GM23338 (cell line): ENCODE measurements at regions not wholly inside any gene's neighbourhood (a gene's known extent, or its start where the extent isn't known, plus 50 kb on each side); places are given as distances from the start of the nearest gene placed in this dataset.

ENCODE experiments used
- ATAC-seq: fragments of 200-7000 bp; cut with Tn5 transposase; 3 replicates; pipeline ENCODE4 v1.9.1; 2020
- DNase-seq: peaks from one replicate; pipeline ENCODE4 v3.0.0-alpha.2; 2015; ENCODE audit warnings: low spot score
- H2AFZ ChIP-seq: fragments of 200-600 bp; sonication (generic); 2 replicates; pipeline ENCODE4 v1.8.0; 2016; ENCODE audit warnings: antibody characterized with exemption, mild to moderate bottlenecking, moderate library complexity
- H3F3A ChIP-seq: fragments of 200-600 bp; sonication (generic); replicated peaks from 2 replicates; pipeline ENCODE4 v1.8.0; 2017; ENCODE audit warnings: antibody characterized with exemption, mixed run types, low read depth
- H3K27ac ChIP-seq: fragments of 200-600 bp; sonication (generic); 2 replicates; pipeline ENCODE4 v1.6.1; 2016; ENCODE audit warnings: low read depth
- H3K27me3 ChIP-seq: fragments of 200-600 bp; sonication (generic); 2 replicates; pipeline ENCODE4 v1.8.0; 2016; ENCODE audit warnings: mild to moderate bottlenecking, mixed run types, moderate library complexity; ENCODE audit not compliant: insufficient read depth
- H3K36me3 ChIP-seq: fragments of 200-600 bp; sonication (generic); 2 replicates; pipeline ENCODE4 v1.8.0; 2016; ENCODE audit warnings: mild to moderate bottlenecking; ENCODE audit not compliant: insufficient read depth
- H3K4me1 ChIP-seq: fragments of 200-600 bp; sonication (generic); 2 replicates; pipeline ENCODE4 v1.8.0; 2016; ENCODE audit warnings: mild to moderate bottlenecking, moderate library complexity; ENCODE audit not compliant: insufficient read depth
- H3K4me2 ChIP-seq: fragments of 200-600 bp; sonication (generic); 2 replicates; pipeline ENCODE4 v1.7.1; 2017; ENCODE audit warnings: mixed run types
- H3K4me3 ChIP-seq: fragments of 200-600 bp; sonication (generic); 2 replicates; pipeline ENCODE4 v1.6.1; 2016; ENCODE audit warnings: mixed run types
- H3K79me2 ChIP-seq: fragments of 200-600 bp; sonication (generic); replicated peaks from 2 replicates; pipeline ENCODE4 v1.8.0; 2017; ENCODE audit warnings: mild to moderate bottlenecking; ENCODE audit not compliant: insufficient read depth
- H3K9me2 ChIP-seq: fragments of 200-600 bp; sonication (generic); 2 replicates; pipeline ENCODE4 v1.8.0; 2017; ENCODE audit not compliant: insufficient read depth
- H4K20me1 ChIP-seq: fragments of 200-600 bp; sonication (generic); replicated peaks from 2 replicates; pipeline ENCODE4 v1.8.0; 2017; ENCODE audit warnings: mild to moderate bottlenecking; ENCODE audit not compliant: insufficient read depth
- H3K27ac Mint-ChIP-seq: 2 replicates; pipeline ENCODE4 v1.8.0; 2020; ENCODE audit warnings: inconsistent platforms, mild to moderate bottlenecking, moderate library complexity, mixed read lengths
- H3K27me3 Mint-ChIP-seq: 3 replicates; pipeline ENCODE4 v1.8.0; 2022; ENCODE audit warnings: low read depth, mild to moderate bottlenecking, moderate library complexity, mixed read lengths, inconsistent platforms; ENCODE audit not compliant: insufficient read depth, poor library complexity
- H3K36me3 Mint-ChIP-seq: 3 replicates; pipeline ENCODE4 v1.8.0; 2021; ENCODE audit warnings: low read depth, mild to moderate bottlenecking, inconsistent platforms, moderate library complexity, mixed read lengths
- H3K4me1 Mint-ChIP-seq: 3 replicates; pipeline ENCODE4 v1.8.0; 2020; ENCODE audit warnings: mild to moderate bottlenecking, inconsistent platforms, mixed read lengths
- H3K4me3 Mint-ChIP-seq: 3 replicates; pipeline ENCODE4 v1.8.0; 2021; ENCODE audit warnings: moderate library complexity, mild to moderate bottlenecking, inconsistent platforms, mixed read lengths
- H3K9me3 Mint-ChIP-seq: 3 replicates; pipeline ENCODE4 v1.8.0; 2020; ENCODE audit warnings: moderate library complexity, mild to moderate bottlenecking, inconsistent platforms, mixed read lengths
- EZH2 ChIP-seq: fragments of 200-600 bp; sonication (generic); IDR thresholded peaks from one replicate; pipeline ENCODE4 v1.8.0; 2017; ENCODE audit warnings: antibody characterized with exemption, mild to moderate bottlenecking, low read depth; ENCODE audit not compliant: unreplicated experiment
- JUNB ChIP-seq: IDR thresholded peaks from one replicate; pipeline ENCODE4 v1.6.1; 2016; ENCODE audit warnings: antibody characterized with exemption; ENCODE audit not compliant: unreplicated experiment
- NANOG ChIP-seq: IDR thresholded peaks from 2 replicates; pipeline ENCODE4 v1.6.1; 2016; ENCODE audit warnings: antibody characterized with exemption, borderline replicate concordance
- POLR2AphosphoS5 ChIP-seq: IDR thresholded peaks from 2 replicates; pipeline ENCODE4 v1.6.1; 2016; ENCODE audit warnings: antibody characterized with exemption, low read depth
- STAT1 ChIP-seq: IDR thresholded peaks from one replicate; pipeline ENCODE4 v1.6.1; 2016; ENCODE audit warnings: antibody characterized with exemption; ENCODE audit not compliant: unreplicated experiment
- ZNF331 ChIP-seq: fragments of 250-450 bp; sonication (Bioruptor Pico); IDR thresholded peaks from 2 replicates; pipeline ENCODE4 v1.5.0; 2020; ENCODE audit warnings: low read depth, mild to moderate bottlenecking, moderate library complexity
- ZNF462 ChIP-seq: fragments of 250-450 bp; sonication (Bioruptor Pico); IDR thresholded peaks from 2 replicates; pipeline ENCODE4 v1.5.0; 2020; ENCODE audit warnings: mild to moderate bottlenecking, moderate library complexity

GRCh38 chr5:96203761-96204160 lies 229.3 kb downstream of the PCSK1 start (continued):
- TF ChIP-seq ZNF462 (CRISPR knock-in tag), result no peak

GRCh38 chr5:96201503-96201902 lies 231.5 kb downstream of the PCSK1 start:
- no peaks in the 10 kb centered on the region for H3K9me2 ChIP-seq
- no peak for DNase-seq
- H3K79me2 ChIP-seq, result no peaks in the 10 kb centered on the region
- TF ChIP-seq EZH2 (no peak), ZNF331 (no peak), STAT1 (no peak), POLR2AphosphoS5 (no peak), ZNF462 (CRISPR knock-in tag) (no peak), NANOG (no peak), JUNB (no peak)

More at GRCh38 chr5:96201503-96201902, 231.5 kb downstream of the PCSK1 start:
- no peak overlapping the region; the same call in 1 of the 2 replicates for H3K27ac Mint-ChIP-seq
- H2AFZ ChIP-seq, result no peak overlapping the region
- no peaks in the 10 kb centered on the region for H3K4me1 Mint-ChIP-seq
- H3K4me2 ChIP-seq, result no peak overlapping the region
- ATAC-seq, result no peak
- no peak overlapping the region for H3K4me3 ChIP-seq
- no peaks in the 10 kb centered on the region for H4K20me1 ChIP-seq
- no peaks in the 10 kb centered on the region for H3K27me3 Mint-ChIP-seq
- no peak overlapping the region for H3K4me3 Mint-ChIP-seq
- no peaks in the 10 kb centered on the region for H3F3A ChIP-seq
- no peaks in the 10 kb centered on the region for H3K9me3 Mint-ChIP-seq
- no peaks in the 10 kb centered on the region for H3K27me3 ChIP-seq
- no peaks in the 10 kb centered on the region for H3K36me3 ChIP-seq
- no peaks in the 10 kb centered on the region for H3K36me3 Mint-ChIP-seq
- H3K4me1 ChIP-seq, result no peaks in the 10 kb centered on the region
- no peak overlapping the region for H3K27ac ChIP-seq
